Ishikawa (cell line): ENCODE measurements at regions not wholly inside any gene's neighbourhood (a gene's known extent, or its start where the extent isn't known, plus 50 kb on each side); places are given as distances from the start of the nearest gene placed in this dataset.

Experiments
- CREB1 ChIP-seq: IDR thresholded peaks from 2 replicates; pipeline ENCODE4 v1.6.1; 2012; ENCODE audit warnings: low read depth
- TCF12 ChIP-seq: IDR thresholded peaks from 2 replicates; pipeline ENCODE4 v1.6.1; 2012; ENCODE audit warnings: low read depth
- YY1 ChIP-seq: IDR thresholded peaks from 2 replicates; pipeline ENCODE4 v1.6.1; 2012; ENCODE audit warnings: low read depth

GRCh38 chr5:155282503-155283107 is 269.1 kb downstream of the KIF4B start:
- no peak for TF ChIP-seq YY1
- TF ChIP-seq CREB1: no peak
- no peak for TF ChIP-seq TCF12
